ENCODE measurements at regions not wholly inside any gene's neighbourhood (a gene's known extent, or its start where the extent isn't known, plus 50 kb on each side); places are given as distances from the start of the nearest gene placed in this dataset.

GRCh38 chr1:219483530-219483929 lies 129.4 kb downstream of the ZC3H11B start:
- TF ChIP-seq CTCF (conservative IDR thresholded peaks at IDR 0.05) (no peak), EZH2 (IDR thresholded peaks at IDR 0.05; ENCODE audit: low read depth) (no peak)
